NCI-H345 (cell line): ENCODE measurements at regions not wholly inside any gene's neighbourhood (a gene's known extent, or its start where the extent isn't known, plus 50 kb on each side); places are given as distances from the start of the nearest gene placed in this dataset.

Experiments used
- DNase-seq: peaks from one replicate; lab custom pipeline; 2025; lab: John Stamatoyannopoulos, UW

- DNase-seq = no peak
Observed at GRCh38 chr6:122063761-122064160, 335.7 kb upstream of the HSF2 start.

DNA sequence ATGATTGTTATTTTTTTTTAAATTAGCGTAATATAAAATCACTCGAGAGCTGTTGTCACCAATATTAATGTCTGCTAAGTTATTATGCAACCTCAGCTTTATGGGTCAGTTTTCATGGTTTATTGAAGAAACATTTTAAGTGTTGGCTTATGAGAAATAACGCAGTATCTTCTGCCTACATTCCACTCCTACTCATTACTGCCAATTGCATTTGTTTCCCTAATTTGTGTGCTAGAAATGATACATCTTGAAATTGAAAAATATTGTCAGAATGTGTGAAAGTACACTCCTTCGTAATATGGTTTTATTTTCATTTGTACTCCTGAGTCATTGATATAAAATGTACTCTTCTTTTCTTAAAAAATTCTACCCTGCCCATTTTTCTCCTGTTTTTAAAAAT lies 333.3 kb upstream of the HSF2 start:
- DNase-seq = no peak

DNA sequence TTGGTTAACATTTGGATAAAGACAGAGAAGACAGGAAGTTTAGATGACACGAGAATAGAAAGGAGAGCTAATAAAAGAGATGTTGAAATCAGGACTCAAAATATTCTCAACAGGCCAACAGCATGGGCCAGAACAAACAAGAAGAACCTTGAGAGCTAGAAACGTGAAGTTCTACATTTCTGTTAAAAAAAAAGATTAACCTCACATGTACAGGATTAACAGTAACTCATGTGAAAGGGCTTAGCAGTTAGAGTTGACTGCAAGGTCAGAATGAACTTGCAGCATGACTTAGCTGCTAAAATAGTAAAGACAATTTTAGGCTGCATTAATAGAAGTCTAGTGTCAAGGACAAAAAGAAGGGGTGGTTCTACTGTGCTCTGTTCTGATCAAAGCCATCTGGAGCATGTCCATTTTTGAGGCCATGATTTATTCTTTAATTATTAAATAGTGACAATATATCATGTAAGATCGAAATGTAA lies 331.1 kb upstream of the HSF2 start:
- DNase-seq = no peak

DNA sequence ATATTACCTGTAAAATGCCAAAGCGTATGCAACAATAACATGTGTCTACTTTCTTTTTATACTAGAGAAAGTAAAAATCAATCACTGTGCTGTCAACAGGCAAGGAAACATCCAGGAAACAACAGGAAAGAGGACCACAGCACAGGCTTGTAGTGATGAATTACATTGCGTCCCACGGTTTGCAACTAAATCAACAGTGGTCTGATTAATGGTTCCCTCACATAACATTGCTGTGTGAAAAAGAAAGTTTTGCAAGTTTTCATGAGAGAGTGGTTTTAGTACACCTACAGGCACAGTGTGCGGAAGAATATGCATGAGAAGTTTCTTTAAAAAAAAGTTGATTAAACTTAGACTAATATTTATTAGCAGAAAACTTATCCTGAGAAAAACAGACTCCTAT lies 329.5 kb upstream of the HSF2 start:
- no peak for DNase-seq

DNA sequence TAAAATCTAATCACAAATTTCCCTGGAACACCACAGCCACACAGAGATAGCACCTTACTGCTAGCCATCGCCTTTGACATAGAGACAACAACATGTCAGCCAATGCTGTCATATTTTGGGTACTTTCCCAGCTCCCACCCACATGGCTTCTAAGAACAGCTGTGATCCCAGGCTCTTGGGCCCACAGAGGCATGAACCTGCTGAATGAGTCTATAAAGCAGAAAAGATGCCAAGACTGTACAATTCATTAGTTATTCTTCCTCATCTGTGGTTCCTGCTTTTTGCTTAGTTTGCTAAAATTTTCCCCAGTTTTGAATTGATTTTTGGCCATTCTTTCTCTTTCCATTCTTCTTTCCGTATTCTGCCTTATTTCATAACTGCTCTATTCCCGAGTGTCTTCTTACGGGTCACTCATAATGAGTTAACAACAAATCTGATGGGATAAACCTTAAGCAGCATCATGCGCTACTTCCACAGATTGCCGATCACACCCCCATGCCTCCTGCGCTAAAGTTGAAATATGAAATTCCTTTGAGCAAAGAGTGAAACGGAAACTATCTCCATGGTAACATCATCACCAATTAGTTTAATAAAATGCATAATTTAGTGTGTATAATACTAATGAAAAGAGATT lies 327.3 kb upstream of the HSF2 start:
- no peak for DNase-seq

- no peak for DNase-seq
Observed at GRCh38 chr6:122075084-122075838, 324.2 kb upstream of the HSF2 start.

DNA sequence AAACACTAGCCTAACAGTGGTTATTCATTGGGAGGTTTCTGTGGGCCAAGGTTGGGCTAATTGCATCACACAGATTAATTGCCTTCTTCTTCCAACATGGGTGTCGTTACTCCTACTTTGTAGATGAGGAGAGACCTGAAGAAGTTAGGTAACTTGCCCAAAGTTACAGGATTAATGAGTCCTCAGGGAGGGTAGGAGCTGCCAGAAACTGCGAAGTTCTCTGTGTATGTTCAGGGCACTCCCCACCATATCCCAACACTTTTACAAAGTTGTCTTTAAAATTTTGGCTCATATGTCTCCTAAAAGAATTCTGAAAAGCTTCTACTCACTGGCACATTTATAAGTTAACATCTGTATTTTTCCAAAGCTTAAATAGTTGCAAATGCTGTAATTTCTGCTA lies 323.5 kb upstream of the HSF2 start:
- no peak for DNase-seq

DNA sequence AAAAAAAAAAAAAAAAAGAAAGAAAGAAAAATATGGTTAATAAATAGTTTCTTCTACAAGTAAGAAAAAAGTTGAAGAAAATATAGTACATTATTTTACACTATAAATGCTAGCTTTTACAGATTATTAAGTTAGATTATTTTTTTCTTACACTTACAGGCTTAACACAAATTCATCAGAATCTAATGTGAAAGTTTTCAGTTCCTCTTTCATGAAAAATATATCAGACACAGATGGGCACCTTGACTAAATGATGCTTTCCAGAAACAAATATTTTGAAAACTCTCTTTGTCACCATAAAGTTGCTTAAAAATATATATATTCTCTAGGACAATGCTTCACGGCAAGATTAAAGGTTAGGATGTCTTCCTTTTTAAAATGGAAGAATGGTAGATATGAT lies 321.8 kb upstream of the HSF2 start:
- no peak for DNase-seq

- DNase-seq = no peak
Observed at GRCh38 chr6:122078481-122078880, 321.0 kb upstream of the HSF2 start.

DNA sequence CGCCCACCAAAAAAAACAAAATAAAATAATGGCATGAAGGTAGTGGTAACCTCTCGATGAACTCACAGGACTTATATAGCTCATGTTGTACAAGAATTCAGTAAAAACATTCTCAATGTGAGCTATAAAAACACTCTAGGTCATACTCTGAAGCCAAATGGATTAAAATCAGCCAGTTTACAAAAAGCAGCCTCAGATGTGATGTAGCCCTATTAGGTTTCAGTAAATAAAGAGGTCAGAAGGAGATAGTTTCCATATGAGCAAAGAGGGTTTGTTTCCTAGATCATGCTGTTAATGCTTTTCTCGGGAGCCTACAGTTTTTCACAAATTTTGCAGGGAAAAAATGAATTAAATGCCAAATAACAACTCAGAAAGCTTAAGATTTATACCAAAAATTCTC lies 319.5 kb upstream of the HSF2 start:
- DNase-seq = no peak

DNA sequence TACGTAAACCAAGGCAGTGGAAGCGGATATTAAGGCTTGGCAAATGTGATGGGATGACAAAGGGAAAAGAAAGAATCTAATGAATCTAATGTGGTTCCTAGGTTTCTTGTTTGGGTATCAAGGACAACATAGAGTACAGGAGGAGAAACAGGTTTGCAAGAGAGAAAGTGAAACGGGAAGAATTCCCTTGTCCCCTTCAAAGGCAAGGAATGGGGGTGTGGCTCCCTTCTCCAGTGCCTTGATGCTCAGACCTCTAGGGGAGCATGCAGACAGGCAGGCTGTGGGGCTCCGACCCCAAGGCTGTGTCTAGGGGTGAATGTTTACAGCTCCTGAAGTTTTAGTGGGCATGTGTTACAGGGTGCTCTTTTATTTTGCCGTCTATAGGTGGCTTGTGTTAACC lies 317.5 kb upstream of the HSF2 start:
- no peak for DNase-seq

GRCh38 chr6:122082370-122082769 lies 317.1 kb upstream of the HSF2 start:
- DNase-seq = no peak

DNA sequence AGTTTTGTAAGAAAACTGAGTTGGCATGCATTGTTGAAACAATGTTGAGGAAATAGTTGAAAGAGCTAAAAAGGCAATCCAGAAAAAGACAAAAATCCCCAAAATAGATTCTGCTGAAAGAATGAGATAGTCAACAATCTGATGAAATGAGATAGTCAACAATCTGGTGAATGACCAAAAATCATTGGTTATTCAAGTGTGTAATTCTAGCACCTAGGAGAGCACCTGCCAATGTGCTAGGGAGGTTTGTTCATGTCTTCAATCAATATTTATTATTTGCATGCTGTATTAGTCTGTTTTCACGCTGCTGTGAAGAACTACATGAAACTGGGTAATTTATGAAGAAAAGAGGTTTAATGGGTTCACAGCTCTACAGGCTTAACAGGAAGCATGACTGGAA lies 307.1 kb upstream of the HSF2 start:
- no peak for DNase-seq

DNA sequence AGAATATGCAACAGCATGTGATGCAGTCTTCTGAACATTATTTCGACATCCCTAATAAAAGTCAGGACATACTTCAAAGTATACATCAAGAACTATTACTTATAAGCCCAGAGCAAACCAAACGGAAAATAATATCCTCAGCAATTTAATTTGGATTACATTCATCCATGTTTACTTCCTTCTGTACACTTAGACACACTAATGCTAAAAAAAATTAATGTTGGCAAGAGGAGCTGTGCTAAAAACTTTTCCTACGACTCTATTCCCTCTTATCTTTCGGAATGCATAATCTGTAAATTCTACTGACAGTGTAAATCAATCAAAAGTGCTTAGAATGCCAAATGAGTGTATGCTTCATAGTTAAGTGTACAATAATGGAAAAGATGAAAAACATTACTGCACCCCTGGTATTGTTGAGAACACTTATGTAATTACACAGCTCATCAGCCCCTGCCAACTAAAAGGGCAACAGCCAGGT lies 301.2 kb upstream of the HSF2 start:
- DNase-seq = no peak

- no peak for DNase-seq
Observed at GRCh38 chr6:122102026-122102425, 297.4 kb upstream of the HSF2 start.

- no peak for DNase-seq
Observed at GRCh38 chr6:122107256-122107852, 292.1 kb upstream of the HSF2 start.

- DNase-seq = no peak
Observed at GRCh38 chr6:122109075-122109474, 290.4 kb upstream of the HSF2 start.

- no peak for DNase-seq
Observed at GRCh38 chr6:122114717-122115116, 284.7 kb upstream of the HSF2 start.

DNA sequence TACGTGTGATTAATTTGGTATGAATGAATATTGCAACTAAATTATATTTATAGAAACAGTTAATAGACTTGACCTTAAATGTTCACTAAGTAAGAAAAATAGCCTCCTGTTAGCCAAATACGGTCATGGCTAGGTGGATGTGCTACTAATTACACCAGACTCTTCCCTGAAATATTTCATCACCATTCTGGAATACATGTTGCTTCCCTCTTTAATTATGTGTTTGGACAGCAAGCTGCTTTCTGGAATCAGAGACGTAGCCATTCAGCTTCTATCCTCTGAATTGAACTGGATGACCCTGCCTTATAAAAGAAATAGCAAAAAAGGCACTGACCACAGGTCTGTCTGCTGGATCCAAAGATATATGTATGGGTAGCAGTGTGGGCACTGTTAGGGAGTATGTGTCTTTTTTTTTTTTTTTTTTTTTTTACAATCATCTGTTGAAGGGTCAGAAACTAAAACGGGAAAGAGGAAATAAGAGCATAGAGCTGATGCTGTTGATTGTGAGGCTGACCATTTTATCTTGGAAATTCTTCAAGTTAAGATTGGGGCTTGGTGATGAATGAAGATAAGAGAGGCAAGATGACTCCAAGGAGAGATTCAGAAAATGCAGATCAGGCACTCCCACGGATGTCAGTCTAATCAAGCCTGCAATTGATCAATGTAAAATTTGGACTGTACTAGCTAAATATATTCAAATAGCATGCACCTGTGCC lies 283.2 kb upstream of the HSF2 start:
- DNase-seq = no peak

DNA sequence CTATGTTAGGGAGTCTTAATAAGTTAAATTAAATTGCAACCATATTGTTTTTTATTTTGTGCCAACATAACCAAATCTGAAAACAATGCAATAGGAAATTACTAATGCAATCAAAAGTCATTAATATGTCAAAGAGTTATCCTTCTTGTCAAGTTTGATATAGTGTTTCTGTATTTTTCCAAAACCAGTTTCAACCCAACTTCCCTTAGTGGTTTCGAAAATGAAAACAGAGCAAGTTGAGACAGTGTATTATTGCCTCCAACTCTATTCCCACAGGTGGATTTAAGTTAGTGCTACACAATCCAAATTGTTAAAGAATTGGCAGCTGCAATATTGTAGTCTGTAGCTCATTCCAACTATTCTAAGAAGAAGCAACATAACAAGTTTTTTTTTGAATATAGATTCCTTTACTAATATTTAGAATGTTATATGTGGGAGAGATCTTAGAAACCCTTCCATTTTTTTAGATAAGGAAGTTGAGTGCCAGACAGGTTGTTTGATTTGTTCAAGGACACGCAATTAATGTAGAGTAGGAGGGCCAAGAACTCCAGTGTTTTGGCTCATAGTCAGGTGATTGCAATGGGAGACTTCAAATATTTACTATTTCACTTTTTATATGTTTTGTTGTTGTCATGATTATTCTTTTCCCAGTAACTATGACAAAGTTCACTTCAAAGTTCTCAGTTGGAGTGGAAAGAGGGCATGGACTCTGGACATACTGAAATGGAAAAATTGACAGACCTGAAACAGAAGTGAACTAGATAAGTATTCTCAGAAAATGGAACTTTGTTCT lies 282.4 kb upstream of the HSF2 start:
- no peak for DNase-seq

DNA sequence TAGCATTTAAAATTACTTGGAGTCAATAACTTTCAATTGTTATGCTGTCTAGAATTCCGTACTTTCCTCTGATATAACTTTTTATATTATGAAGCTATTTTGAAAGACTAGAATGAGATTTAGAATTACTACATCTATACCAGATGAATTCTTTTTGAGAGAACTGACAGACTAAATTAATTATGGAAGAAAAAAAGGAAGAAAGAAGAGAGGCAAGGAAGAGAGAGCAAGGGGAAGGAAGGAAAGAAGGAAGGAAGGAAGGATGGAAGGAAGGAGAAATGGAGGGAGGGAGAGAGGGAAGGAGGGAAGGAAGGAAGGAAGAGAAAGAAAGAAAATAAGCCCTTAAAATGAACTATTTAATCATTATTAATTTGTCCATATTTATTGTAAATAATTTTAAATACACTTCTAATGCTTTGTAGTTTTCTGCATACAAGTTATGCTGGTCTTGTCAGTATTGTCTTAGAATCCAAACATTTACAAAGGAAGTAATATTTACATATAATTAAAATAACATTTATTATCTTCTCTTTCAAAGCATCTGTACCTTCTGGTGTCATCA lies 280.4 kb upstream of the HSF2 start:
- no peak for DNase-seq
